Fibroblast of lung (primary cell): ENCODE measurements at regions not wholly inside any gene's neighbourhood (a gene's known extent, or its start where the extent isn't known, plus 50 kb on each side); places are given as distances from the start of the nearest gene placed in this dataset.

Experiments used
- CTCF ChIP-seq, 2 donors: IDR thresholded peaks in 1 of 2; conservative IDR thresholded peaks in 1 of 2; 1 replicate in 1 of 2; 2 replicates in 1 of 2; pipeline ENCODE4 v1.5.1; 2011 to 2012; ENCODE audit warnings: low read length in 2 of 2, control low read depth in 1 of 2, inconsistent platforms in 1 of 2, low read depth in 1 of 2, mild to moderate bottlenecking in 1 of 2
- EZH2 ChIP-seq: IDR thresholded peaks from 2 replicates; pipeline ENCODE4 v1.5.1; 2012; ENCODE audit warnings: low read length, control low read depth, mild to moderate bottlenecking; ENCODE audit errors: missing control alignments

GRCh38 chr5:57768745-57769144 lies 286.1 kb upstream of the ACTBL2 start:
- TF ChIP-seq CTCF (conservative IDR thresholded peaks at IDR 0.05 in 1 of 2, IDR thresholded peaks at IDR 0.05 in 1 of 2; ENCODE audit: low read depth in 1 of 2, low read length in 2 of 2) (no peak), EZH2 (no peak)
